ENCODE measurements at regions not wholly inside any gene's neighbourhood (a gene's known extent, or its start where the extent isn't known, plus 50 kb on each side); places are given as distances from the start of the nearest gene placed in this dataset.

DNA sequence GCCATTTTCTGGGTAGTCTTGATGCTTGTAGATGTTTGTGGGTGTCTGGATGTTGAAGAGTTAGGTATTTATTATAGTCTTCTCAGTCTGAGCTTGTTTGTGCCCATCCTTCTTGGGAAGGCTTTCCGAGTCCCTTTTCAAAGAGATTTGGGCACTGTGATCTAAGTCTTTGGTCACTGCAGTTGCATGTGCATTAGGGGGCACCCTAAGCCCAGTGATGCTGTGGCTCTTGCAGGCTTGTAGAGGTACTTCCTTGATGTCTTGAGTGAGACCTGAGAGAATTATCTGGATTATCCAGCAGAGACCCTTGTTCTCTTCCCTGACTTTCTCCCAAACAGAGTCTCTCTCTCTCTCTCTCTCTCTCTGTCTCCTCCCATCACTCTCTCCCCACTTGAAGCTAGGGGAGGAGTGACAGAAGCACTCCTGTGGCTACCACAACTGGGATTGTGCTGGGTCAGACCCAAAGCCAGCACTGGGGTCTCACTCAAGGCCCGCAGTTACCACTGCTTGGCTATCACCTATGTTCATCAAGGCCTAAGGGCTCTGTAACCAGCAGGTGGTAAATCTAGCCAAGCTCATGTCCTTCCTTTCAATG is 68.5 kb downstream of the TMCO5A start:
- Mint-ChIP-seq H3K4me3 (no peak overlapping the region), H3K4me1 (no peaks in the 10 kb centered on the region), H3K9me3 (peaks cover 0 to 19% (median 11%) of the 10 kb centered on the region in 8 donors), H3K36me3 (no peaks in the 10 kb centered on the region), H3K27ac (no peak overlapping the region), H3K27me3 (peaks cover 0 to 2% of the 10 kb centered on the region in 2 donors)
- Histone ChIP-seq H3K4me1 (ENCODE audit: insufficient read depth, low read length) (no peaks in the 10 kb centered on the region), H3K27ac (ENCODE audit: low read depth, low read length) (no peak overlapping the region), H3K27me3 (ENCODE audit: insufficient read depth, low read length) (no peaks in the 10 kb centered on the region), H3K36me3 (ENCODE audit: insufficient read depth, low read length) (no peaks in the 10 kb centered on the region), H3K4me3 (ENCODE audit: low read length in 2 of 2) (no peak overlapping the region), H3K9me3 (ENCODE audit: control insufficient read depth in 1 of 2, low read length in 2 of 2) (no peaks in the 10 kb centered on the region)
- DNase-seq = no peak
- intact Hi-C loops (cut with micrococcal nuclease) = no loop called here
- POLR2A ChIA-PET (ENCODE audit: partially characterized antibody) = no interaction called here
- CTCF ChIA-PET (ENCODE audit: partially characterized antibody) = no interaction called here

DNA sequence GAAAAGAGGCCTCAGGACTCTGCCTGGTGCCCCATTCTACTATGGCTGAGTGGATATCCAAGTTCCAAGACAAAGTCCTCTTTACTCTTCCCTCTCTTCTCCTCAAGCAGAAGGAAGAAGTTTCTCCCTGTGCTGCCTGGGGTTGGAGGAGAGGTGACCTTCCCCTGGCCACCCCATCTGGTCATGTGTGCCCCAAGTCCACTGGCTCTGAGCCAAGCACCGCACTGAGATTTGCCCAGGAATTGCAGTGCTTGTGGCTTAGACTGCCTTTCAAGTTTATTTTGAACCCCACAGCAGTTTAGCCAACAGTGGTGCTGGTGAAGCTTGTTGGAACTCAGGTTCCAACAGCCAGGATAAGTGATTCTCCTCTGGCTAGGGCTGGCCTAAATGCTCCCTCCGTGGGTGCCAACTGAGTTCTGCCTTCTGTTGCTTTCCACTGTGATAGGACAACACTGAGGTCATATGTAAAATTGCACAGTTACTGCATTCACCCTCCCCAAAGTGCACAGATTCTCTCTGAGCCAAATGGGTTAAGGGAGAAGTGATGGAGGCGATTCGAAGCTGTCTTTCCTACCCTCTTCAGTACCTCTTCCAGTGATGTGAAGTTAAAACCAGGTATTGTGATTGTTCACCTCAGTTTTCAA is 69.9 kb downstream of the TMCO5A start:
- no peak overlapping the region for H3K4me3 Mint-ChIP-seq
- no peak overlapping the region for H3K27ac Mint-ChIP-seq
- Histone ChIP-seq H3K27ac (ENCODE audit: low read depth, low read length) (no peak overlapping the region), H3K4me3 (ENCODE audit: low read length in 2 of 2) (no peak overlapping the region), H3K4me1 (ENCODE audit: insufficient read depth, low read length) (no peaks in the 10 kb centered on the region), H3K27me3 (ENCODE audit: insufficient read depth, low read length) (no peaks in the 10 kb centered on the region), H3K36me3 (ENCODE audit: insufficient read depth, low read length) (no peaks in the 10 kb centered on the region), H3K9me3 (ENCODE audit: control insufficient read depth in 1 of 2, low read length in 2 of 2) (no peaks in the 10 kb centered on the region)
- intact Hi-C loops (cut with micrococcal nuclease) = no loop called here
- DNase-seq = no peak
- H3K4me1 Mint-ChIP-seq = no peaks in the 10 kb centered on the region
- H3K36me3 Mint-ChIP-seq = no peaks in the 10 kb centered on the region
- peaks cover 0 to 17% (median 11%) of the 10 kb centered on the region in 8 donors for H3K9me3 Mint-ChIP-seq
- ChIA-PET CTCF (ENCODE audit: partially characterized antibody) (no interaction called here), POLR2A (ENCODE audit: partially characterized antibody) (no interaction called here)
- H3K27me3 Mint-ChIP-seq = peaks cover 0 to 5% of the 10 kb centered on the region in 2 donors

DNA sequence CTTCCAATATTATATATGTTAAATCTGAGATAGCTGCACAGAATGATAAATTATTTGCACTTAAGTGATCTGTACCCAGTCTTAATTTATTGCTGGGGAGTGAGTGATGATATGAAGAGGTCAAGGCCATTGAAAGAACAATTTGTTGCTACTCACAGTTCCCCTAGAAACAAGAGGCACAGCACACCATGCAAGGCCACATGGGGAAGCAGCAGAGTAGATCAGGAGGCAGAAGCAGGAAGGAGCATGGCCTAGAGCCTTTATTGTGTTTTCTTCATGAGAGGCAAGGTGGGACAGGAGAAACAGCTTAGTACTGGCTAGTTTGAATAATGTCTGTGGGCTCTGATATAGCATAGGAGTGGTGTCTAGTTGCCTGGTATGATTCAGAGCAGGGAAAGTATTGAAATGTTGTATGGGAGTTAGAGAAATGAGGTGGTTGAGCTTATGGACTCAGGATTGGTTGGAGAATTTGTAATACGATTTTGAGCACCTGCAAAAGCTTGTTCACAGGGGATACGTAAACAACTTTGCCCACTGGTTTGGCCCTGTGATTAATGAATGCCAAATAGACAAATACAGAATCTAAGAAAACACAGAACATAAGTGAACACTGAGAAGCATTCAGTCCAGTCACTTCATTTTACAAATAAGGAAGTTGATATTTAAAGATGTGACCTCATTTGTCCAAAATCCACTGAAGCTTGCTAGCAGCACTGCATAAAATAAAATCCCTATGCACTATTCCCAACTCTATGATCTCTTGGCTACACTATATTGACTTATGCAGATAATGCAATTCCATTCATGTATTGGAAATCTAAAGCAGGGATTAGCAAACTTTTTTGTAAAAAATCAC is 71.7 kb downstream of the TMCO5A start:
- Histone ChIP-seq H3K4me3 (ENCODE audit: low read length in 2 of 2) (no peak overlapping the region), H3K27ac (ENCODE audit: low read depth, low read length) (no peak overlapping the region), H3K4me1 (ENCODE audit: insufficient read depth, low read length) (no peaks in the 10 kb centered on the region), H3K36me3 (ENCODE audit: insufficient read depth, low read length) (no peaks in the 10 kb centered on the region), H3K27me3 (ENCODE audit: insufficient read depth, low read length) (no peaks in the 10 kb centered on the region), H3K9me3 (ENCODE audit: control insufficient read depth in 1 of 2, low read length in 2 of 2) (no peaks in the 10 kb centered on the region)
- Mint-ChIP-seq H3K9me3 (peaks cover 0 to 16% (median 11%) of the 10 kb centered on the region in 8 donors), H3K27me3 (peaks cover 0 to 5% of the 10 kb centered on the region in 2 donors), H3K27ac (no peak overlapping the region), H3K36me3 (no peaks in the 10 kb centered on the region), H3K4me3 (no peak overlapping the region), H3K4me1 (no peaks in the 10 kb centered on the region)
- DNase-seq = no peak
- intact Hi-C loops (cut with micrococcal nuclease) = no loop called here
- ChIA-PET CTCF (ENCODE audit: partially characterized antibody) (no interaction called here), POLR2A (ENCODE audit: partially characterized antibody) (no interaction called here)

DNA sequence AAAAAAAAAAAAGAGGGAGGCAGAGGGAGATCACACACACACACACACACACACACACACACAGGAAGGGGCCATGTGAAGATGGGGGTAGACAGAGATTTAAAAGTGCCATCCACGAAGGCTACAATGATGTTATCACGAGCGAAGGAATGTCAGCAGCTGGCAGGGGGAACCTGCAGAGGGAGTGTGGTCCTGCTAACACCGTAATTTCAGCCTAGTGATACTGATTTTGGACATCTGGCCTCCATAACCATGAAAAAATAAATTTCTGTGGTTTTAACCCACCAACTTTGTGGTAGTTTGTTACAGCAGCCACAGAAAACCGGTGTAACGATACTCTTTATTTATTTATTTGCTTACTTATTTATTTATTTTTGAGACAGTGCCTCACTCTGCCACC is 76.0 kb downstream of the TMCO5A start:
- Histone ChIP-seq H3K36me3 (ENCODE audit: insufficient read depth, low read length) (no peaks in the 10 kb centered on the region), H3K27me3 (ENCODE audit: insufficient read depth, low read length) (no peaks in the 10 kb centered on the region), H3K9me3 (ENCODE audit: control insufficient read depth in 1 of 2, low read length in 2 of 2) (no peaks in the 10 kb centered on the region), H3K4me3 (ENCODE audit: low read length in 2 of 2) (no peak overlapping the region), H3K27ac (ENCODE audit: low read depth, low read length) (no peak overlapping the region), H3K4me1 (ENCODE audit: insufficient read depth, low read length) (no peaks in the 10 kb centered on the region)
- POLR2A ChIA-PET (ENCODE audit: partially characterized antibody) = no interaction called here
- Mint-ChIP-seq H3K9me3 (peaks cover 0 to 2% (median 0%) of the 10 kb centered on the region in 8 donors), H3K27me3 (peaks cover 5% of the 10 kb centered on the region in 2 donors), H3K36me3 (no peaks in the 10 kb centered on the region), H3K27ac (no peak overlapping the region), H3K4me3 (no peak overlapping the region), H3K4me1 (no peaks in the 10 kb centered on the region)
- CTCF ChIA-PET (ENCODE audit: partially characterized antibody) = no interaction called here
- intact Hi-C loops (cut with micrococcal nuclease) = no loop called here
- DNase-seq = no peak

DNA sequence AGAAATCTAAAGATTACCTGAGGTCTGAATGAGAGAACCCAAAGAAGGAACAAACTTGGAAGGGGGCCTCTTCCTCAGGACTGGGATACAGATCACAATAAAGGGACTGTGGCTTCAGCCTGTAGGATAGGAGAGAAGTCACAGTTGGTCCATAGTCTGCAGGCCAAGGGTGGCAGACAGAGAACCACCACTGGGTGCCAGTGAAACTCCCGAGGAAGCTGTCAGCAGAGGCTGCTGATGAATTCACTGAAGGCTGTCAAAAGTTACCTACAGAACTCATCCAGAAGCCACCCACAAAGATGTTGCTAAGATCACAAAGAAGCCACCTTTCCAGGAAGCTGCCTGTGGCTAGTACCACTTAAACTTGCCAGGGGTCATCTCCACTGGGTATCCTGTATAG is 78.5 kb downstream of the TMCO5A start:
- intact Hi-C loops (cut with micrococcal nuclease) = no loop called here
- H3K4me1 Mint-ChIP-seq = no peaks in the 10 kb centered on the region
- H3K36me3 Mint-ChIP-seq = no peaks in the 10 kb centered on the region
- Histone ChIP-seq H3K9me3 (ENCODE audit: control insufficient read depth in 1 of 2, low read length in 2 of 2) (no peaks in the 10 kb centered on the region), H3K4me3 (ENCODE audit: low read length in 2 of 2) (no peak overlapping the region), H3K27me3 (ENCODE audit: insufficient read depth, low read length) (no peaks in the 10 kb centered on the region), H3K27ac (ENCODE audit: low read depth, low read length) (no peak overlapping the region), H3K36me3 (ENCODE audit: insufficient read depth, low read length) (no peaks in the 10 kb centered on the region), H3K4me1 (ENCODE audit: insufficient read depth, low read length) (no peaks in the 10 kb centered on the region)
- DNase-seq = no peak
- no peak overlapping the region for H3K27ac Mint-ChIP-seq
- POLR2A ChIA-PET (ENCODE audit: partially characterized antibody) = no interaction called here
- H3K27me3 Mint-ChIP-seq = peaks cover 5% of the 10 kb centered on the region in 2 donors
- CTCF ChIA-PET (ENCODE audit: partially characterized antibody) = no interaction called here
- H3K4me3 Mint-ChIP-seq = no peak overlapping the region
- no peaks in the 10 kb centered on the region for H3K9me3 Mint-ChIP-seq

DNA sequence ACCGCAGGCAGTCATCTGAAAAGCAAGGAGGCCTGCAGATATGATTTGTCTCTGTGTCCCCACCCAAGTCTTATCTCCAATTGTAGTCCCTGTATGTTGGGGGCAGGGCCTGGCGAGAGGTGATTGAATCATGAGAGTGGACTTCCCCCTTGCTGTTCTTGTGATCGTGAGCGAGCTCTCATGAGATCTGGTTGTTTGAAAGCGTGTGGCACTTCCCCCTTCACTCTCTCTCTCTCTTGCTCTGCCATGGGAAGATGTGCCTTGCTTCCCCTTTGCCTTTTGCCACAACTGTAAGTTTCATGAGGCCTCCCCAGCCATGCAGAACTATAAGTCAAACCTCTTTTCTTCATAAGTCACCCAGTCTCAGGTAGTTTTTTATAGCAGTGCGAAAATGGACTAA is 83.3 kb downstream of the TMCO5A start:
- Mint-ChIP-seq H3K27me3 (peaks cover 0 to 3% of the 10 kb centered on the region in 2 donors), H3K36me3 (no peaks in the 10 kb centered on the region), H3K4me1 (no peaks in the 10 kb centered on the region), H3K4me3 (no peak overlapping the region), H3K9me3 (no peaks in the 10 kb centered on the region), H3K27ac (no peak overlapping the region)
- no peaks in the 10 kb centered on the region for H3K9me3 ChIP-seq (ENCODE audit: control insufficient read depth in 1 of 2, low read length in 2 of 2)
- H3K27me3 ChIP-seq (ENCODE audit: insufficient read depth, low read length) = no peaks in the 10 kb centered on the region
- no peaks in the 10 kb centered on the region for H3K36me3 ChIP-seq (ENCODE audit: insufficient read depth, low read length)
- no peak for DNase-seq
- no peaks in the 10 kb centered on the region for H3K4me1 ChIP-seq (ENCODE audit: insufficient read depth, low read length)
- ChIA-PET POLR2A (ENCODE audit: partially characterized antibody) (no interaction called here), CTCF (ENCODE audit: partially characterized antibody) (no interaction called here)
- intact Hi-C loops (cut with micrococcal nuclease) = no loop called here
- H3K4me3 ChIP-seq (ENCODE audit: low read length in 2 of 2) = no peak overlapping the region
- H3K27ac ChIP-seq (ENCODE audit: low read depth, low read length) = no peak overlapping the region

DNA sequence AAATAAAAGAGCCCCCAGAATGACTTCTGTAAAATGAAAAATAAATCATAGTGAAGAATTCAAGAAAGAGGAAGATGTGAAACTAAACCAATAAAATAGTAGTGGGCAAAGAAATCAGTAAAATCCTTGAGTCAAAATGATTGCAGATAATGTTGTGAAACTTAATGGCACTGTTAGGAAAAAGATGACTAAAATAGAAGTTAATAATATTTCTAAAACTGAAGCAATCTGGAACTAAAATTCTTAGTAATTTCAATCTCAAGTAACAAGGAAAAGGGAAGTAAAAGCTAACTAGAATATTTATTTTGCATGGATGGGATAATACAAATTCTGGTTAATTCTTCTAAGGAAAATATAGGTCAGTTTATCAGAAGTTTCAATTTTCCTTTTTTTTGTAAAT is 84.6 kb downstream of the TMCO5A start:
- no peaks in the 10 kb centered on the region for H3K4me1 Mint-ChIP-seq
- no peaks in the 10 kb centered on the region for H3K27me3 ChIP-seq (ENCODE audit: insufficient read depth, low read length)
- ChIA-PET POLR2A (ENCODE audit: partially characterized antibody) (interaction anchor here (0.6 kb wide), 1 partner anchor 26 kb away, joined by 3 read pairs; no protein-coding TSS in a partner anchor), CTCF (ENCODE audit: partially characterized antibody) (no interaction called here)
- no peak overlapping the region for H3K27ac Mint-ChIP-seq
- no peaks in the 10 kb centered on the region for H3K36me3 Mint-ChIP-seq
- H3K4me3 Mint-ChIP-seq = no peak overlapping the region
- DNase-seq = no peak
- H3K27ac ChIP-seq (ENCODE audit: low read depth, low read length) = no peak overlapping the region
- no peak overlapping the region for H3K4me3 ChIP-seq (ENCODE audit: low read length in 2 of 2)
- H3K36me3 ChIP-seq (ENCODE audit: insufficient read depth, low read length) = no peaks in the 10 kb centered on the region
- H3K4me1 ChIP-seq (ENCODE audit: insufficient read depth, low read length) = no peaks in the 10 kb centered on the region
- H3K9me3 ChIP-seq (ENCODE audit: control insufficient read depth in 1 of 2, low read length in 2 of 2) = no peaks in the 10 kb centered on the region
- intact Hi-C loops (cut with micrococcal nuclease) = no loop called here
- H3K9me3 Mint-ChIP-seq = no peaks in the 10 kb centered on the region
- H3K27me3 Mint-ChIP-seq = peaks cover 0 to 1% of the 10 kb centered on the region in 2 donors

Measured in CD4-positive, alpha-beta memory T cell (primary cell).